B cell (primary cell): ENCODE measurements at regions not wholly inside any gene's neighbourhood (a gene's known extent, or its start where the extent isn't known, plus 50 kb on each side); places are given as distances from the start of the nearest gene placed in this dataset.

Source experiments
- ATAC-seq: fragments of 200-7000 bp; cut with Tn5 transposase; one replicate; pipeline ENCODE4 v1.10.0; 2021; ENCODE audit warnings: low read depth, mild to moderate bottlenecking, moderate number of reproducible peaks, moderate library complexity
- CTCF ChIA-PET: fragments of 350-600 bp; sonication (Branson Sonifier 250); formaldehyde crosslinking; loops from one replicate; lab custom pipeline; 2021; ENCODE audit warnings: antibody characterized with exemption, inconsistent platforms; lab: Charles Lee
- POLR2A ChIA-PET: fragments of 350-600 bp; sonication (Branson Sonifier 250); formaldehyde crosslinking; loops from one replicate; lab custom pipeline; 2021; ENCODE audit warnings: antibody characterized with exemption; lab: Charles Lee
- DNase-seq: peaks from one replicate; pipeline ENCODE4 v3.0.0; 2013
- H2AFZ ChIP-seq: 2 replicates; pipeline ENCODE4 v1.6.1; 2012; ENCODE audit warnings: mild to moderate bottlenecking, low read depth, low read length; ENCODE audit not compliant: insufficient read depth, poor library complexity, severe bottlenecking
- H3K27ac ChIP-seq, 2 donors: 1 replicate in 1 of 2; 2 replicates in 1 of 2; pipeline ENCODE4 v1.5.1; 2012 to 2013; ENCODE audit warnings: low read length in 2 of 2, mild to moderate bottlenecking in 2 of 2, moderate library complexity in 1 of 2
- H3K27me3 ChIP-seq, 4 experiments: fragments of 200-600 bp in 1 of 4; sonication (generic) in 1 of 4; replicated peaks in 1 of 4; 1 replicate in 2 of 4; 2 replicates in 2 of 4; pipeline versions ENCODE4 v1.6.1 to v1.7.0; 2013 to 2016; ENCODE audit warnings: low read length in 3 of 4, mild to moderate bottlenecking in 2 of 4, mixed read lengths in 1 of 4, moderate library complexity in 1 of 4; ENCODE audit not compliant: insufficient read depth in 4 of 4, control insufficient read depth in 3 of 4; ENCODE audit errors: control extremely low read depth in 1 of 4
- H3K36me3 ChIP-seq, 2 experiments: replicated peaks in 1 of 2; 1 replicate in 1 of 2; 2 replicates in 1 of 2; pipeline versions ENCODE4 v1.6.1 to v1.7.1; 2013; ENCODE audit warnings: low read length in 1 of 2; ENCODE audit not compliant: insufficient read depth in 2 of 2, control insufficient read depth in 1 of 2; ENCODE audit errors: control extremely low read depth in 1 of 2, extremely low read depth in 1 of 2
- H3K4me1 ChIP-seq, 2 donors: fragments of 200-600 bp in 1 of 2; sonication (generic) in 1 of 2; 1 replicate in 1 of 2; 2 replicates in 1 of 2; pipeline versions ENCODE4 v1.5.1 to v1.6.1; 2013 to 2017; ENCODE audit warnings: low read length in 2 of 2; ENCODE audit not compliant: control insufficient read depth in 2 of 2, insufficient read depth in 2 of 2
- H3K4me2 ChIP-seq: replicated peaks from 2 replicates; pipeline ENCODE3; 2012; ENCODE audit warnings: mild to moderate bottlenecking, low read depth, low read length; ENCODE audit not compliant: poor library complexity, severe bottlenecking
- H3K4me3 ChIP-seq, 5 experiments: fragments of 200-600 bp in 1 of 5; sonication (generic) in 1 of 5; 1 replicate in 3 of 5; 2 replicates in 2 of 5; pipeline versions ENCODE4 v1.5.1 to v1.7.0; 2011 to 2016; ENCODE audit warnings: low read length in 4 of 5, mild to moderate bottlenecking in 4 of 5, low read depth in 2 of 5, control low read depth in 1 of 5, moderate library complexity in 1 of 5; ENCODE audit not compliant: insufficient read depth in 1 of 5; ENCODE audit errors: control extremely low read depth in 1 of 5, extremely low read depth in 1 of 5
- H3K79me2 ChIP-seq: fragments of 200-600 bp; sonication (generic); one replicate; pipeline ENCODE4 v1.6.0; 2016; ENCODE audit warnings: low read length; ENCODE audit not compliant: control insufficient read depth, insufficient read depth
- H3K9ac ChIP-seq: fragments of 200-600 bp; sonication (generic); 2 replicates; pipeline ENCODE4 v1.6.1; 2017; ENCODE audit warnings: mild to moderate bottlenecking, low read length, moderate library complexity
- H3K9me3 ChIP-seq, 3 donors: one replicate each; pipeline versions ENCODE4 v1.6.1 to v1.7.1; 2013; ENCODE audit warnings: low read length in 2 of 3; ENCODE audit not compliant: control insufficient read depth in 2 of 3, insufficient read depth in 1 of 3; ENCODE audit errors: control extremely low read depth in 1 of 3
- H4K20me1 ChIP-seq: 2 replicates; pipeline ENCODE4 v1.6.0; 2012; ENCODE audit warnings: mild to moderate bottlenecking, low read length; ENCODE audit not compliant: insufficient read depth, control insufficient read depth, poor library complexity, severe bottlenecking
- H3K27ac Mint-ChIP-seq: one replicate; pipeline ENCODE4 v1.8.0; 2021; ENCODE audit warnings: mixed read lengths
- H3K27me3 Mint-ChIP-seq: one replicate; pipeline ENCODE4 v1.8.0; 2021; ENCODE audit warnings: mixed read lengths
- H3K4me1 Mint-ChIP-seq: one replicate; pipeline ENCODE4 v1.8.0; 2021; ENCODE audit warnings: mixed read lengths
- H3K4me3 Mint-ChIP-seq: one replicate; pipeline ENCODE4 v1.8.0; 2021; ENCODE audit warnings: mixed read lengths
- H3K9me3 Mint-ChIP-seq: one replicate; pipeline ENCODE4 v1.8.0; 2022; ENCODE audit warnings: mixed read lengths; ENCODE audit not compliant: insufficient read depth
- EZH2 ChIP-seq: IDR thresholded peaks from 2 replicates; pipeline ENCODE4 v1.6.1; 2012; ENCODE audit warnings: borderline replicate concordance, low read depth, mild to moderate bottlenecking, moderate library complexity, low read length; ENCODE audit not compliant: insufficient read depth, poor library complexity, severe bottlenecking
- WGBS: methylation state at CpG from one replicate; pipeline ENCODE4 v1.1.5; 2013; ENCODE audit warnings: missing lambda C conversion rate; ENCODE audit not compliant: insufficient coverage; 5-methylcytosine and 5-hydroxymethylcytosine counted together
- intact Hi-C: fragments of 100-400 bp; cut with micrococcal nuclease; formaldehyde crosslinking; loops from one replicate; pipeline ENCODE4 v1.10.0; 2022
- TF ChIP-seq, protein P1 (sequence below): fragments of 200-600 bp; IDR thresholded peaks from one replicate; pipeline ENCODE4 v1.8.0; 2022; ENCODE audit warnings: antibody characterized with exemption, mild to moderate bottlenecking

DNA sequence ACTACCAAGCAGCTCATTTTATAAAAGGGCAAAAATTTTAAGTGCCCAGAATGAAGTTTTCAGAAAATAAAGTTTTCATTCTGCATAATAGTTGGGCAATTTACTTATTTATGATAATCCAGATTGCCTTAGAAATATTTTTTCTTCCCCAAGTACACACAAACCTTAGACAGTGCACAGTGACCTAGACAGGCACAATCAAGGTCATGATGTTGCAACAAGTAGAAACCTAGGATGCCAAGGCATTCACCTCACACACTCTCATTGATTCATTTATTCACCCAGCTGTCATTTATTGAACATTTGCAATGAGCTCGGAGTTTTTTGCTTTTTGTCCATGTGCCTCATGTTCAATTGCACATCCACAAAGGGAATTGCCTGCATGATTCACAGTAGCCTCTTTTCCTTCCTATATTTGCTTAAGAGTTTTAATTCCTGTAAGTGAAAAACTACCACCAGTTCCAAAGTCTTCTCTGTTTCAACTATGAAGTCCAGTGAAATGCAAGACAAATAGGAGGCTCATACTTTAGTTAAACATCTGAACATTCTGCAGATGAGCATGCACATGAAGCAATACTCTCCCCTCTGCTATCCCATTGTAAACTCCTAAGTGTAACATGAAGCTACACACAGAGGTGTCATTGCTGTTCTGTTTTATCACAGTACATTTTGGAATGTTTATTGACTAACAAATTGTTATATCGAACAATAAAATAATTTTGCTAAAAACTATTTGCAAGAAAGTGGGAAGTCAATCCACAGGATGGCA, 122.9 kb downstream of the HINT1 start:
- Histone ChIP-seq H3K4me1 (no peaks in the 10 kb centered on the region), H3K27me3 (peaks cover 0 to 3% (median 0%) of the 10 kb centered on the region in 4 experiments), H3K4me2 (no peak overlapping the region), H3K9ac (no peak overlapping the region), H3K36me3 (no peaks in the 10 kb centered on the region), H3K27ac (no peak overlapping the region), H4K20me1 (no peaks in the 10 kb centered on the region), H3K4me3 (no peak overlapping the region), H3K79me2 (no peaks in the 10 kb centered on the region), H2AFZ (no peak overlapping the region), H3K9me3 (peaks cover 0 to 4% (median 0%) of the 10 kb centered on the region in 3 donors)
- intact Hi-C loops = no loop called here
- Mint-ChIP-seq H3K9me3 (peaks cover 4% of the 10 kb centered on the region), H3K4me1 (no peaks in the 10 kb centered on the region), H3K4me3 (no peak overlapping the region), H3K27me3 (peaks cover 26% of the 10 kb centered on the region), H3K27ac (no peak overlapping the region)
- no peak for TF ChIP-seq EZH2
- TF ChIP-seq, protein P1, sequence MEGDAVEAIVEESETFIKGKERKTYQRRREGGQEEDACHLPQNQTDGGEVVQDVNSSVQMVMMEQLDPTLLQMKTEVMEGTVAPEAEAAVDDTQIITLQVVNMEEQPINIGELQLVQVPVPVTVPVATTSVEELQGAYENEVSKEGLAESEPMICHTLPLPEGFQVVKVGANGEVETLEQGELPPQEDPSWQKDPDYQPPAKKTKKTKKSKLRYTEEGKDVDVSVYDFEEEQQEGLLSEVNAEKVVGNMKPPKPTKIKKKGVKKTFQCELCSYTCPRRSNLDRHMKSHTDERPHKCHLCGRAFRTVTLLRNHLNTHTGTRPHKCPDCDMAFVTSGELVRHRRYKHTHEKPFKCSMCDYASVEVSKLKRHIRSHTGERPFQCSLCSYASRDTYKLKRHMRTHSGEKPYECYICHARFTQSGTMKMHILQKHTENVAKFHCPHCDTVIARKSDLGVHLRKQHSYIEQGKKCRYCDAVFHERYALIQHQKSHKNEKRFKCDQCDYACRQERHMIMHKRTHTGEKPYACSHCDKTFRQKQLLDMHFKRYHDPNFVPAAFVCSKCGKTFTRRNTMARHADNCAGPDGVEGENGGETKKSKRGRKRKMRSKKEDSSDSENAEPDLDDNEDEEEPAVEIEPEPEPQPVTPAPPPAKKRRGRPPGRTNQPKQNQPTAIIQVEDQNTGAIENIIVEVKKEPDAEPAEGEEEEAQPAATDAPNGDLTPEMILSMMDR = no peak
- DNase-seq (no peak), ATAC-seq (no peak)
- ChIA-PET POLR2A (no interaction called here), CTCF (no interaction called here)
- 60% methylated on average over 1 of the region's 2 CpGs for WGBS

DNA sequence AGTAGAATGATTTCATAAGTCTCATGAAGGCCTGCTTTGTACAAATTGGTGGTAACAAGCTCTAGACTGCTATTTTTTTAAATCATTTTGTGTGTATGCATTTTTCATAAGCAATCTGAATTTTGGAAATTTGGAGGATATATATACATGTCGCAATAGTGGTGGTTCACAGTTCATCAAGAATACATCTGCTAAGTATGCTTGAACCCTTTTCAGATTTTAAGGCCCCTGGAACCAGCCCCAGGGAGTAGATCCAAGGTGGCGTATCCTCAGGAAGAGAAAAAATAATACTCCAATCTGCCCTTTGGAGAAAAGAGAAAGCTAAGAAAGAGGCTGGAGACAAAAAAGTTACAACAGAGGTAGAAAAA, 141.6 kb downstream of the HINT1 start:
- ATAC-seq = no peak
- H3K79me2 ChIP-seq = no peaks in the 10 kb centered on the region
- Mint-ChIP-seq H3K27me3 (peaks cover 11% of the 10 kb centered on the region), H3K9me3 (no peaks in the 10 kb centered on the region), H3K4me1 (no peaks in the 10 kb centered on the region), H3K4me3 (no peak overlapping the region), H3K27ac (no peak overlapping the region)
- TF ChIP-seq EZH2 = no peak
- TF ChIP-seq, protein P1 = no peak
- POLR2A ChIA-PET = no interaction called here
- no peak overlapping the region for H2AFZ ChIP-seq
- intact Hi-C loops = no loop called here
- WGBS = no CpG with 5 or more reads among the region's 2 CpGs
- H3K4me2 ChIP-seq = no peak overlapping the region
- DNase-seq = no peak
- no peaks in the 10 kb centered on the region for H3K36me3 ChIP-seq
- H3K27ac ChIP-seq = no peak overlapping the region
- no peak overlapping the region for H3K4me3 ChIP-seq
- no peaks in the 10 kb centered on the region for H3K4me1 ChIP-seq
- no peak overlapping the region for H3K9ac ChIP-seq
- no peaks in the 10 kb centered on the region for H4K20me1 ChIP-seq
- H3K9me3 ChIP-seq = no peaks in the 10 kb centered on the region
- H3K27me3 ChIP-seq = peaks cover 0 to 3% (median 0%) of the 10 kb centered on the region in 4 experiments
- CTCF ChIA-PET = no interaction called here
